ENCODE measurements at regions not wholly inside any gene's neighbourhood (a gene's known extent, or its start where the extent isn't known, plus 50 kb on each side); places are given as distances from the start of the nearest gene placed in this dataset.

- no peak for TF ChIP-seq SUZ12 (IDR thresholded peaks at IDR 0.05)
- no peak for TF ChIP-seq NFRKB (IDR thresholded peaks at IDR 0.05)
- TF ChIP-seq FOXM1 (IDR thresholded peaks at IDR 0.05; ENCODE audit: borderline replicate concordance), result no peak
- TF ChIP-seq CTBP1 (IDR thresholded peaks at IDR 0.05; ENCODE audit: borderline replicate concordance), result no peak
These were observed 935.7 kb upstream of the NUDT12 start for GRCh38 chr5:104498281-104498680.

All from HEK293T (cell line).